HG03175 (cell line): ENCODE measurements at regions not wholly inside any gene's neighbourhood (a gene's known extent, or its start where the extent isn't known, plus 50 kb on each side); places are given as distances from the start of the nearest gene placed in this dataset.
"Not testable (repeated sequence)": the region's sequence is repeated elsewhere in the genome, so short reads cannot be mapped to it uniquely, and the experiment has no call there.

Experiments used
- ATAC-seq: cut with Tn5 transposase; IDR thresholded peaks from one replicate; pipeline ENCODE4 v1.9.1; 2021; ENCODE audit warnings: mild to moderate bottlenecking, moderate library complexity; ENCODE audit not compliant: unreplicated experiment

DNA sequence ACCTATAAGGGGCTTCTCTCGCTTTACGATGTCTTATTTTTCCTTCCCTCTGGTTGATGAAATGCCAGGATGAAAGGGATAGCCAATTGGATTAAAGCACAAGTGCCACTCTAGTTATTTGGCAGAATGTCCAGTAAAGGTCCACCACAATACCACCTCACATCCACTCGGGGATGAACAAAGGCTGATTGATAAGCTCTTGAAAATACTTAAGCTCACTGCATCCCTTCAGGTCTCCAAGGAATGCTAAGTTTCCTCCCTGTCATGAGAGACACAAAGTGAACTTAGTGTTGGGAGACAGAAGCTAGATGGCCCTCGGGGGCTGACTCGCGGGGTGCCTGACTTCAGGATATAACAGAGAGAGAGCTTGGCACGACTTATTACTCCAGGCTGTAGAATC, 185.9 kb upstream of the ZNF644 start:
- not testable (repeated sequence) for ATAC-seq

DNA sequence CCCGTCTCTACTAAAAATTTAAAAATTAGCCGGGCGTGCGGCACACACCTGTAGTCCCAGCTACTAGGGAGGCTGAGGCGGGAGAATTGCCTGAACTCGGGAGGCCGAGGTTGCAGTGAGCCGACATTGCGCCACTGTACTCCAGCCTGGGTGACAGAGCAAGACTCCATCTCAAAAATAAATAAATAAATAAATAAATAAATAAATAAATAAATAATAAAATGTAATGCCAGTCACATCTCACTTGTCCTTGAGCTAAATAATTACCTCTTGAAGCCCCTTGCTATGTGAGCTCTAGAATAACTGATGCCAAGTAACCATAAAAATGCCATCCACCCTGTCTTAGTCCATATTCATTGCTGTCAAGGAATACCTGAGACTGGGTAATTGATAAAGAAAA, 182.3 kb upstream of the ZNF644 start:
- ATAC-seq, result not testable (repeated sequence)

GRCh38 chr1:91201694-91202093, 179.9 kb upstream of the ZNF644 start:
- ATAC-seq, result no peak

- no peak for ATAC-seq
Observed at GRCh38 chr1:91201176-91201575, 179.3 kb upstream of the ZNF644 start.

- ATAC-seq, result no peak
Observed at GRCh38 chr1:91200675-91201074, 178.8 kb upstream of the ZNF644 start.

DNA sequence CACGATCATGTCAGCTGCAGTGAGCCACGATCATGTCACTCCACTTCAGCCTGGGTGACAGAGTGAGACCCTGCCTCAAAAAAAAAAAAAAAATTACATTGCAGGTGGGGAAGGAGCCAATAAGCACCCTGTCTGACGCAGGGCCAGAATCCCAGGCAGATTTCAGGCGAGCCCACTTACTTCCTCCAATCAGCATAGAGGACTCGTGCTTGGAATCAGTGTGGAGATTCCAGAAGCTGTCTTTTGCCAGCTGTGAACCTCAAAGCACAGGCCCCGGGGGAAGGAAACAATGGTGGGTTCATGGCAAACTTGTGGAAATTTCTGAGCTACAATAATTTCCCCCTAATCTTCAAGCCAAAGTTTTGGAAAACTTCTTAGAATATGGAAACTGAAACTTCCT, 178.2 kb upstream of the ZNF644 start:
- ATAC-seq, result no peak

DNA sequence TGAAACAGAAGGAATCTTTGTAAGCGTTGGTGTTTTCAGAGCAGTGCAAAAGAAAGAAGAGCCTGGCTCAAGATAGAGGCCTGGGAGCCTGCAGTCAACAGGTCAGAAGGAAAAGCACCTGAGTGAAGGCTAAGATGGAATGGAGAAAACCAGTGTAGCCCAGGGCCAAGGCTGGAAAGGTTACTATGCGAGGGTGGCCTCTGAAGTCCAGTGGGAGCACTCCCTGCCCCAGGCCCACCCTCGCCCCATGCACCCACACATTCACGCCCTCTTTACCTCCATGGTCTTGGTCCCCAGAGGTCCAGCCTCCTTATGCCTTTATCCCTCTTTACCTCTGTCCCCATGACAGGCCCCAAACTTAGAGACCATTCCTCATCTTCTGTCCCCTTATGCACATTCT, 169.2 kb upstream of the ZNF644 start:
- ATAC-seq, result no peak

DNA sequence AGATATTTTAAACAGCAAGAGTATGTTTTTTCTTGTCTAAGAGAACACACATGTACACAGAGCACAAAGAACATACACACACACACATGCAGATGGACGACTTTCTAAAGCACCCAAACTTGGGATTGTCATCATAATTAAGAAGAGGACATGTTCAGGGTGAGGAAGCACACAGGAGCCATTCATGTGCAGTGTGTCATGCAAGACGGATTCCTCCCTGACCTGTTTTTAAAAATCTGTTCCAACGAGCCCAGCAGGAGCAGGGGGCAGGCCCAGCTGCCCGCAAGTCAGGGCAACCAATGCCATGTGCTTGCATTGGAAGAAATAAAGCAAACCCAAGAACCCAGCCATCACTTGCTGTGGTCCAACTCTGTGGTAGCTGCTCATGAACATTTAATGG, 167.3 kb upstream of the ZNF644 start:
- ATAC-seq, result no peak

DNA sequence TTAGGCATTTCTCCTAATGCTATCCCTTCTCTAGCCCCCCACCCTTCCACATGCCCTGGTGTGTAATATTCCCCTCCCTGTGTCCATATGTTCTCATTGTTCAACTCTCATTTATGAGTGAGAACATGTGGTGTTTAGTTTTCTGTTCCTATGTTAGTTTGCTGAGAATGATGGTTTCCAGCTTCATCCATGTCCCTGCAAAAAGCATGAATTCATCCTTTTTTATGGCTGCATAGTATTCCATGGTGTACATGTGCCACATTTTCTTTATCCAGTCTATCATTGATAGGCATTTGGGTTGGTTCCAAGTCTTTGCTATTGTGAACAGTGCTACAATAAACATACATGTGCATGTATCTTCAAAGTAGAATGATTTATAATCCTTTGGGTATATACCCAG, 161.0 kb upstream of the ZNF644 start:
- ATAC-seq, result not testable (repeated sequence)

- ATAC-seq, result no peak
Observed at GRCh38 chr1:91176250-91176649, 154.4 kb upstream of the ZNF644 start.

- ATAC-seq, result no peak
Observed at GRCh38 chr1:91174734-91175133, 152.9 kb upstream of the ZNF644 start.

DNA sequence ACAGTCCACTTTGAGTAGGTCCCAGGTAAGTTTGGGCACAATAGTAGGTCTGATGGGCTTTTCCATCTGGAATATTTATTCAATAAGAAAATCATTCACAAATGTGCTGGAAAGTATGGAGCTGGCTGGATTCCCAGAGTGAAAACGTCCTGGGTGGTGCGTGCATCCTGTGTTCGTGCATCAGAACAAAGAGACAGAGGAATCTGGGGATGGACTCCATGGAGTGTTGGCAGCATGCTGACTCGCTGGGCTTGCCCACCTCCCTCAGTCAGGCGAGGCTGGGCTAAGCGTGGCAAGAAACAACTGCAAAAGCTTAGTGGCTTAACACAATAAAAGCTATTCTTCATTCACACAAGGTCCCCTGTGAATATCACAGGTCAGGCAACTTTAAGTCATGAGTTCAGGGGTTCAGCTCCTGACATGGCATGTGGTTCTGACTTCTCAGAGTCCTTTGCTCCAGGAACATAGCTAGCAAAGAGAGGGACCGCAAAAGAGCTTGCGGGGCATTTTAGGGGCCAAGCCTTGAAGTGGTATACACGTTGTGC, 151.6 kb upstream of the ZNF644 start:
- ATAC-seq, result no peak

- ATAC-seq, result no peak
Observed at GRCh38 chr1:91172541-91172940, 150.7 kb upstream of the ZNF644 start.

- ATAC-seq, result no peak
Observed at GRCh38 chr1:91171898-91172297, 150.1 kb upstream of the ZNF644 start.

DNA sequence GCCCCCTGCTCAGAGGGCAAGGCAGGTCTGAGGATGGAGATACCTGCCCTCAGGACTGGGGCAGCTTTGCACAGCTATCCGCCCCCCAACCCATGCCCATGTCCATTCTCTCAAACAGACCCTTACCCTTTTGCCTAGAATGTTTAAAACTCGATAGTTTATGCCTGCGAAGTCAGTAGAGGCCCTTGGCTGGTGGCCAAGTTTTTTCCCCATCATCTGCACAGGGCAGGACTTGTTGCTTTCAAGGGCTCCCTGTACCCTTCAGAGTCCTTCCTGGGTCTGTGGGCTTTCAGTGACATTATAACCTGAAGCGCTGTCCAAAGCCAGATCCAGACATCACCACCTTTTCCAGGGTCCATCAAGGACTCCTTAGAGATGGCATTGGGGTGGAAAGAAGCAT, 148.7 kb upstream of the ZNF644 start:
- no peak for ATAC-seq

DNA sequence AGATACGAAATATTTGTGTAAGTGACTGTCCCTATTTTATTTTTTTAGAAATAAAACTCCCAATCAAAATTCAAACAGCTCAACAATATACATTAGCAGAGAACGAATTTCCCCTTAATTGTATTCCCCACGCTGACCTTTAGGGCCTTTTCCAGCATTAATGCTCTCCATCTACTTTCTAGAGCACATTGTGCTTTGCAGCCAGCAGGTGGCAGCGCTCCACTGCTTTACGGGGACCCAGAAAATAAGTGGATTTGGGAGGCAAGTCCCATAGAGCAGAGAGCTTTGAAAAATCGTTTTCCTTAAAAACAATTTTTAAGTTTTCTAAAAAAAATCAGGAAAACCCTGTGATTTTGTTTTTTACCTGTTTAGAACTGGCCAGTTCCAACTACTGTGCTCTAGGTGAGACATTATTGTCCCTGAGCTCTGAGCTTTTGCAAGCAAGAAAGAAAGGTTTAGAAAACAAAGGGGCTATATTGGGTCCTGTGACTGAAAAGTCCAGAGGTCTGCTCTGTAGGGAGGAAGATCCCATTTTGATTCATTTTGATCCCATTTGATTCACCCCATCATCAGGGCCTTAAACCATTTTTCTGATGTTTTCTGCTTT, 144.4 kb upstream of the ZNF644 start:
- peak; percentile 62 for ATAC-seq

DNA sequence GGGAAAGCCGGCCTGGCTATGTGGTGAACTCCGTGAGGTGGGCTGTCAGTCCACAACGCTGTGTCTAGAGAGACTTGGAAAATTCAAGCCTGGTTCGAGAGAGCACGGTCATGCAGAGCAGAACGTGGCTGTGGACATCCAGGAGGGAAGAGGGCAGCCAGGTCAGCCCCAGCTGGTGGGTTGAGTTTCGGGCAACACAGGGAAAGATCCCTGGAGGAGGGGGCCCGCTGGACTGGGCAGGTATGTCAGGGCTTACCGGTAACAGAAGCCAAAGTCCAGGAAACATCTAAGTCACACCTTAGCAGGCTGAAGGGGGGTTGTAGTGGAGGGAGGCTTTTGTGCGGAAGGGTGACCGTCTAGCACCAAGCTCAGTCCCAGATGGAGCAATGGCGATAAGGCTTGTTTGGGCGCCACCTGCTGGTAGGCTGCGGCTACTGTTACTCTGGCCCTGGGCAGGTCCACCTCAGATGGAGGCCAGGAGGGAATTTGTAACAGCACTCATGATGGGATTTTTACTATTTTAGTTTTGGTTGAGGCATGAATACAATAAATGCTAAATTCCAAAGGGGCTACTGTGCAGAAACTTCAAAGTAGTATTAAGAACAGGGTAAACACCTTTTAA, 143.3 kb upstream of the ZNF644 start:
- ATAC-seq, result peak; percentile 93

- ATAC-seq, result no peak
Observed at GRCh38 chr1:91162613-91163012, 140.8 kb upstream of the ZNF644 start.

GRCh38 chr1:91161749-91162148, 139.9 kb upstream of the ZNF644 start:
- no peak for ATAC-seq

DNA sequence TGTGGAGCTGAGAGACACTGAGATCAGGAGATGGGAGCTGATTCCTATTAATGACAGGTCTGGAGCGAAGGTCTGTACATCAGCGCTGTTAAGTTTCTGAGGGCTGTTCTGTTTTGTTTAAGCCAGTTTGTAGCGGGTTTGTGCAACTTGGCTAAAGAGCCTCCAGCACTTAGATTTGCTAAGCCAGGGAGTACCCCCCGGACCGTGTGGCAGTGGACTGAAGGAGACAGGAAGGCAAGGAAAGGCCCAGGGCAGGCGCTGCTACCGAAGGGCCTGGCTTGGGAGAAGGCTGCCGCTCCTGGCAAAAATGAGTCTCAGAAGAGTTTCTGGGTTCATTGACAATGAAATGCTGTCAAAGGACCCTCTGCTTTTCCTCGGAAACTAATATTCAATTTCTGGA, 139.3 kb upstream of the ZNF644 start:
- ATAC-seq, result no peak

- ATAC-seq, result no peak
Observed at GRCh38 chr1:91160363-91161075, 138.7 kb upstream of the ZNF644 start.

GRCh38 chr1:91153341-91153740, 131.5 kb upstream of the ZNF644 start:
- ATAC-seq, result no peak
